ENCODE measurements at regions not wholly inside any gene's neighbourhood (a gene's known extent, or its start where the extent isn't known, plus 50 kb on each side); places are given as distances from the start of the nearest gene placed in this dataset.

DNA sequence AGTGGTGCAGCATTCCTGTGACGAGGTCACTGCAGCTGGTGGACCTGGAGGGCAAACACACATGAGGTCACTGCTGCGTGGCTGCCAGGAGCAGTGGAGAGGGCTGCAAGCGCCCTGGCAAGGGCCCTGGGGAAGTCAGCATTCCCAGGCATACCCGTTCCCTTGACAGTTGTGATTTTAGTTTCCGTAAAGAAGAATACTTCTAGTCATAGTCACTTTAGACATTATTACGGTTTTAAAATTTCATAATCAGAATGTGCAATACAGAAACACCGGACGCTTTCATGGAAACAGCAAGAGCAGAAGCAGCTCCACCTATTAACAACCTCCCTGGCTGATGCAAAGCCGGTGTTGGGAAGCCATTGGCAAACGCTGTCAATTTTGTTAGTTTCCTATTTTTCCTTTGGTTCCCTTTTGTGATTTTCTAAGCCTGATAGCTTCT lies 129.8 kb downstream of the GADD45G start:
- H3K4me1 ChIP-seq: peaks cover 9 to 42% (median 28%) of the 10 kb centered on the region in 9 donors
- ATAC-seq (peak in 1 of 8 donors; percentile 38), DNase-seq (peak in 1 of 2 donors; percentile 44)
- H3K4me3 ChIP-seq: no peak overlapping the region
- no peaks in the 10 kb centered on the region for H3K36me3 ChIP-seq
- intact Hi-C loops (cut with DNase I): loop anchor here in 6 of 10 donors (10.0 kb wide), 1 partner anchor 130 kb away; the partner anchor contains the start of gene GADD45G (in 6 of the 6)
- 75 to 79% methylated on average over 10 of the region's 10 CpGs for WGBS, 2 donors
- TF ChIP-seq, protein P1, sequence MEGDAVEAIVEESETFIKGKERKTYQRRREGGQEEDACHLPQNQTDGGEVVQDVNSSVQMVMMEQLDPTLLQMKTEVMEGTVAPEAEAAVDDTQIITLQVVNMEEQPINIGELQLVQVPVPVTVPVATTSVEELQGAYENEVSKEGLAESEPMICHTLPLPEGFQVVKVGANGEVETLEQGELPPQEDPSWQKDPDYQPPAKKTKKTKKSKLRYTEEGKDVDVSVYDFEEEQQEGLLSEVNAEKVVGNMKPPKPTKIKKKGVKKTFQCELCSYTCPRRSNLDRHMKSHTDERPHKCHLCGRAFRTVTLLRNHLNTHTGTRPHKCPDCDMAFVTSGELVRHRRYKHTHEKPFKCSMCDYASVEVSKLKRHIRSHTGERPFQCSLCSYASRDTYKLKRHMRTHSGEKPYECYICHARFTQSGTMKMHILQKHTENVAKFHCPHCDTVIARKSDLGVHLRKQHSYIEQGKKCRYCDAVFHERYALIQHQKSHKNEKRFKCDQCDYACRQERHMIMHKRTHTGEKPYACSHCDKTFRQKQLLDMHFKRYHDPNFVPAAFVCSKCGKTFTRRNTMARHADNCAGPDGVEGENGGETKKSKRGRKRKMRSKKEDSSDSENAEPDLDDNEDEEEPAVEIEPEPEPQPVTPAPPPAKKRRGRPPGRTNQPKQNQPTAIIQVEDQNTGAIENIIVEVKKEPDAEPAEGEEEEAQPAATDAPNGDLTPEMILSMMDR (IDR thresholded peaks at IDR 0.05): no peak
- no peaks in the 10 kb centered on the region for H3K9me3 ChIP-seq
- no peak overlapping the region for H3K27ac ChIP-seq
- H3K27me3 ChIP-seq: no peaks in the 10 kb centered on the region

DNA sequence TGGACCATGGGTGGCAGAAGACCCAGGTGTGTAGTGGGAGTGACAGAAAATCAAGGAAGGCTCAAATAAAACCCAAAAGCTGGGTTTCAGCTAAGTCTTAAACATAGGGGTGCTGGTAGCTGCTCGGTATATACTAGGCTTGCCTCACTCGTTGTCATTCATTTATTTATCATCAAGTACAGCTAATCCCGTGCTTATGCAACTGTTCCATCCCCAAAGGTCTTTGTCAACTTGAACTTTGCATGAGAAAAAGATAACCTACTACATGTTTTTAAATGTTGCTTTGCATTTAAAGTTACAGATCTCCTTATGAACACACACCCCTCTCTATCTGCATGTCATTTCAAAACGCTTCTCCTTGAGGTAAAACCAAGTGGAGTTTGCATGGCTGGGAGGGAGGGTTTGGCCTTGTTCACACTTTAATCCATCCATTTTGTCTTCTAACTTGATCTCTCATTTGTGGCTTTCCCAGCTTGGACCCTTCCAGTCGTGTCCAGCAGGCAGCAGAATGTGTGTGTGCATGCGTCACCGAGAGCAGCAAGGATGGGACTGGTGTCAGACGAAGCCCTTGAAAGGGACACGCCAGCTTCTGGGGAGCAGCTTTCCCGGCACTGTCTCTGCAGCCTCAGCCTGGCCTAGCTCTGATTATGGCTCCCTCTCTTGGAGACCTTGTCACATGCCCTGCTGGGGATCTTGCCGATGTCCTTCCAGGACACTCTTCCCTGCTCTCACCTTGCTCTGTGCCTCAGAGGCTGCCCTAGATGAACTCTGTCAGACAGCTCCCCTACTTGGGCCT lies 133.5 kb downstream of the GADD45G start:
- H3K36me3 ChIP-seq: no peaks in the 10 kb centered on the region
- H3K9me3 ChIP-seq: no peaks in the 10 kb centered on the region
- no peaks in the 10 kb centered on the region for H3K27me3 ChIP-seq
- peaks cover 0 to 34% (median 6%) of the 10 kb centered on the region in 9 donors for H3K4me1 ChIP-seq
- ATAC-seq (peak in 4 of 8 donors; percentile 39 to 68 (median 50)), DNase-seq (no peak)
- TF ChIP-seq, protein P1 (IDR thresholded peaks at IDR 0.05): peak in 4 of 9 donors; percentile 13 to 28 (median 20)
- 74 to 82% methylated on average over 11 of the region's 11 CpGs for WGBS, 2 donors
- no peak overlapping the region for H3K27ac ChIP-seq
- no peak overlapping the region for H3K4me3 ChIP-seq
- intact Hi-C loops (cut with DNase I): loop anchor here in 6 of 10 donors (10.0 kb wide), 1 partner anchor 134 kb away; the partner anchor contains the start of gene GADD45G (in 6 of the 6)

DNA sequence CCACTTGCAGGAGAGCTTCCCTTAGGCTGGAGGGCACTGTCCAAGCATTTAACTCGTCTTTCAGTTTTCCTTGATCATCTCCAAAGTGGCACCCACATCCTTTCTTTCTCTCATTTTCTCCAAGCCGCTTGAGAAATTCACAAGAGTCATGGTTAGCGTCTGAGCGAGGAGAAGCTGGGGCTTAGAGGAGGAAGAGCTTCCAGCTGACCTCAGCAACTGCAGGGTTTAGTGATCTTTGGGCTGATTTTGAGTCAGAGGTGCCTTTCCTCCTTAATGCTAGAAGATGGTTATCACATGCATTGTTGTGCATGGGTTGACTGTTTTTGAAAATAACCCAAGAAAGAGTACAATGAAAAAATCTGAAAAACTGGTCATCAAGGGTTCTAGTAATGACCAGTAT lies 134.7 kb downstream of the GADD45G start:
- Histone ChIP-seq H3K27ac (peak overlapping the region in 1 of 10 donors; percentile 36), H3K4me3 (no peak overlapping the region), H3K9me3 (peaks cover 0 to under 1% (median 0%) of the 10 kb centered on the region in 11 donors), H3K4me1 (peaks cover 0 to 34% (median 6%) of the 10 kb centered on the region in 9 donors), H3K27me3 (no peaks in the 10 kb centered on the region), H3K36me3 (no peaks in the 10 kb centered on the region)
- WGBS, 2 donors: 95 to 98% methylated on average over 4 of the region's 4 CpGs
- intact Hi-C loops (cut with DNase I): loop anchor here in 6 of 10 donors (10.0 kb wide), 1 partner anchor 135 kb away; the partner anchor contains the start of gene GADD45G (in 6 of the 6)
- DNase-seq (no peak), ATAC-seq (no peak)
- TF ChIP-seq, protein P1 (IDR thresholded peaks at IDR 0.05): no peak

DNA sequence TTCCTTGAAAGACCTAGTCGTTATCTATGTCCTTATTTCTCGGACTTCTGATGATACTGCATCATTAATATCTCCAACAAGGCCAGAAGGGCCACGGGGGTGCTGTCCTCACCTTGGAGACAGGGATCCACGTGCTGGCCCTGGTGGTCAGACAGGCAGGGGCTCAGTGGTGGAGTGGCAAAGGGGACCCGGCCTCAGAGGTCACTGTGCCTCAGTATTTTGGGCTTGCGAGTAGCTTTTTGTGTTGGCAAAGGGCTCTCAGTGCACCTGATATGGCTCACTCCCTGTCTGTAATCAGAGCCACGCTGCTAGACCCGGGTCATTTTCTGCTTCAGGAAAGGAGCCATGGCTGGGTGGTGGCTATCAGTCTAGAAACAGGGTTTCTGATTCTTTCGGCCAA lies 135.1 kb downstream of the GADD45G start:
- WGBS, 2 donors: 86 to 91% methylated on average over 9 of the region's 9 CpGs
- TF ChIP-seq, protein P1 (IDR thresholded peaks at IDR 0.05): no peak
- Histone ChIP-seq H3K27me3 (no peaks in the 10 kb centered on the region), H3K4me1 (peaks cover 0 to 30% (median 6%) of the 10 kb centered on the region in 9 donors), H3K4me3 (no peak overlapping the region), H3K36me3 (no peaks in the 10 kb centered on the region), H3K9me3 (peaks cover 0 to 5% (median 0%) of the 10 kb centered on the region in 11 donors), H3K27ac (no peak overlapping the region)
- no peak for ATAC-seq
- intact Hi-C loops (cut with DNase I): loop anchor here in 7 of 10 donors (10.0 kb wide), 3 partner anchors 55 to 365 kb away; partner anchors contain the start of gene GADD45G (in 6 of the 7)
- no peak for DNase-seq
